ENCODE measurements at regions not wholly inside any gene's neighbourhood (a gene's known extent, or its start where the extent isn't known, plus 50 kb on each side); places are given as distances from the start of the nearest gene placed in this dataset.

DNA sequence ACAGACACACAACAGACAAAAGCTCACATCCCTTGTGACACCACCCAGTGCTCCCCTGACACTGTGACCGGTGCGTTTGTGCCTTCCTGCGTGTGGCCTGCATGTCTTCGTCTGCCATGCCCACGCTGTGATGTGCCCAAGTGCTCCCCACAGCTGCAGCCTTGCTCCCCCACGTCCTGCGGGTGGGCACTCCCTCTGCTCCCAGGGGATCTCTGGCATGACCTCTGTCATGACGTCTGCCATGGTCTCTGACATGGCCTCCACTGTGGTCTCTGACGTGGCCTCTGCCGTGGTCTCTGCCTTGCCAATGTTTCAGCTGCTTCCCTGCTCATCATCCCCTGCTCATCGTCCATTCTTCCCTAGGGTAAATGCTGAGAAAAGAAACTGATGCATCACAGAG lies 200.9 kb downstream of the DLL1 start:
- TF ChIP-seq FOXP2 (optimal IDR thresholded peaks at IDR 0.05; ENCODE audit: borderline replicate concordance, extremely low read depth, extremely low read length, insufficient read depth) (no peak), TAF1 (IDR thresholded peaks at IDR 0.05; ENCODE audit: borderline replicate concordance, insufficient read depth, low read length) (no peak)
- TF ChIP-seq, protein P1, sequence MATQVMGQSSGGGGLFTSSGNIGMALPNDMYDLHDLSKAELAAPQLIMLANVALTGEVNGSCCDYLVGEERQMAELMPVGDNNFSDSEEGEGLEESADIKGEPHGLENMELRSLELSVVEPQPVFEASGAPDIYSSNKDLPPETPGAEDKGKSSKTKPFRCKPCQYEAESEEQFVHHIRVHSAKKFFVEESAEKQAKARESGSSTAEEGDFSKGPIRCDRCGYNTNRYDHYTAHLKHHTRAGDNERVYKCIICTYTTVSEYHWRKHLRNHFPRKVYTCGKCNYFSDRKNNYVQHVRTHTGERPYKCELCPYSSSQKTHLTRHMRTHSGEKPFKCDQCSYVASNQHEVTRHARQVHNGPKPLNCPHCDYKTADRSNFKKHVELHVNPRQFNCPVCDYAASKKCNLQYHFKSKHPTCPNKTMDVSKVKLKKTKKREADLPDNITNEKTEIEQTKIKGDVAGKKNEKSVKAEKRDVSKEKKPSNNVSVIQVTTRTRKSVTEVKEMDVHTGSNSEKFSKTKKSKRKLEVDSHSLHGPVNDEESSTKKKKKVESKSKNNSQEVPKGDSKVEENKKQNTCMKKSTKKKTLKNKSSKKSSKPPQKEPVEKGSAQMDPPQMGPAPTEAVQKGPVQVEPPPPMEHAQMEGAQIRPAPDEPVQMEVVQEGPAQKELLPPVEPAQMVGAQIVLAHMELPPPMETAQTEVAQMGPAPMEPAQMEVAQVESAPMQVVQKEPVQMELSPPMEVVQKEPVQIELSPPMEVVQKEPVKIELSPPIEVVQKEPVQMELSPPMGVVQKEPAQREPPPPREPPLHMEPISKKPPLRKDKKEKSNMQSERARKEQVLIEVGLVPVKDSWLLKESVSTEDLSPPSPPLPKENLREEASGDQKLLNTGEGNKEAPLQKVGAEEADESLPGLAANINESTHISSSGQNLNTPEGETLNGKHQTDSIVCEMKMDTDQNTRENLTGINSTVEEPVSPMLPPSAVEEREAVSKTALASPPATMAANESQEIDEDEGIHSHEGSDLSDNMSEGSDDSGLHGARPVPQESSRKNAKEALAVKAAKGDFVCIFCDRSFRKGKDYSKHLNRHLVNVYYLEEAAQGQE (IDR thresholded peaks at IDR 0.05; ENCODE audit: insufficient read depth in 1 of 2, low read depth in 2 of 2, low read length in 2 of 2): no peak

GRCh38 chr6:170088582-170088955 lies 202.3 kb downstream of the DLL1 start:
- TF ChIP-seq, protein P1 (IDR thresholded peaks at IDR 0.05; ENCODE audit: insufficient read depth in 1 of 2, low read depth in 2 of 2, low read length in 2 of 2): no peak
- TF ChIP-seq POLR2AphosphoS5 (IDR thresholded peaks at IDR 0.05; ENCODE audit: low read depth, low read length): no peak
- TF ChIP-seq TAF1 (IDR thresholded peaks at IDR 0.05; ENCODE audit: borderline replicate concordance, insufficient read depth, low read length): no peak
- no peak for TF ChIP-seq FOXP2 (optimal IDR thresholded peaks at IDR 0.05; ENCODE audit: borderline replicate concordance, extremely low read depth, extremely low read length, insufficient read depth)
- no peak for TF ChIP-seq SIN3A (IDR thresholded peaks at IDR 0.05; ENCODE audit: borderline replicate concordance, insufficient read depth, low read length)

DNA sequence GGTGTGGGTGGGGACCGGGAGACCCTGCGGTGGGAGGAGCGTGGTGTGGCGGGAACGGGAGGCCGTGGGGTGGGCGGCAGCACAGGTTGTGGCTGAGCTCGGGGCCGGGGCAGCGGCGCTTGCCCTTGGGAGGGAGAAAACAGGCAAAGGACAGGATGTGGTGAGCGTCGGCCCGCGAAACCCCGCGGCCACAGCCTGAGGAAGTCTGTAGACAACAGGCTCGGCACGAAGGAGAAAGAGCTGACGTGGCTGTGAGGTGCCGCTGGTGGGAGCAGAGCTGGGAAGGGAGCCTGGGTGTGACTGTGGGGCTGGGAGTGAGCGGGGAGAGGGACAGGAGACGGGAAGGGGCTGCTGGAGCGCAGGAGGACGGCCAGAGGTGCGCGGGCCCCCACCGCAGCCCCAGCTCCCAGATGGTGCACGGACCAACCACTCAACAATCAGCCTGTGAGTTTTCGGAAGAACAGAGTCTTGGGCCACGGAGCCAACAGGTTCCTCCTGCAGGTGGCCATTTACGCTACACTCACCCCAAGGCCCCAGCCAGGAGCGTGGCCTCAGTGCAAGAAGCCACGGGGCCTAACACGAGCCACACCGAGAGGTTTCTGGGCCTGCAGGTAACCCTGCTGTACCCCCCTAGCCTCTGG lies 202.8 kb downstream of the DLL1 start:
- TF ChIP-seq TAF1 (IDR thresholded peaks at IDR 0.05; ENCODE audit: borderline replicate concordance, insufficient read depth, low read length): no peak
- TF ChIP-seq, protein P1 (IDR thresholded peaks at IDR 0.05; ENCODE audit: insufficient read depth in 1 of 2, low read depth in 2 of 2, low read length in 2 of 2): no peak
- no peak for TF ChIP-seq FOXP2 (optimal IDR thresholded peaks at IDR 0.05; ENCODE audit: borderline replicate concordance, extremely low read depth, extremely low read length, insufficient read depth)
- no peak for TF ChIP-seq SIN3A (IDR thresholded peaks at IDR 0.05; ENCODE audit: borderline replicate concordance, insufficient read depth, low read length)
- TF ChIP-seq POLR2AphosphoS5 (IDR thresholded peaks at IDR 0.05; ENCODE audit: low read depth, low read length): no peak

- TF ChIP-seq SIN3A (IDR thresholded peaks at IDR 0.05; ENCODE audit: borderline replicate concordance, insufficient read depth, low read length) (no peak), TAF1 (IDR thresholded peaks at IDR 0.05; ENCODE audit: borderline replicate concordance, insufficient read depth, low read length) (no peak), POLR2AphosphoS5 (IDR thresholded peaks at IDR 0.05; ENCODE audit: low read depth, low read length) (no peak), FOXP2 (optimal IDR thresholded peaks at IDR 0.05; ENCODE audit: borderline replicate concordance, extremely low read depth, extremely low read length, insufficient read depth) (no peak)
- TF ChIP-seq, protein P1 (IDR thresholded peaks at IDR 0.05; ENCODE audit: insufficient read depth in 1 of 2, low read depth in 2 of 2, low read length in 2 of 2): no peak
Observed at GRCh38 chr6:170086639-170087420, 204.0 kb downstream of the DLL1 start.
